Liver (tissue), 8 donors: ENCODE measurements at regions not wholly inside any gene's neighbourhood (a gene's known extent, or its start where the extent isn't known, plus 50 kb on each side); places are given as distances from the start of the nearest gene placed in this dataset.
A peak's percentile ranks its signal among the peaks of the same experiment; 100 is the strongest.

Source experiments
- DNase-seq: peaks from one replicate; pipeline ENCODE4 v3.0.0-alpha.2; 2017; ENCODE audit warnings: low spot score
- H3K27ac ChIP-seq, 2 donors: one replicate each; pipeline ENCODE4 v1.7.0; 2013; ENCODE audit warnings: inconsistent platforms in 2 of 2, low read length in 2 of 2, control low read depth in 1 of 2, low read depth in 1 of 2, mild to moderate bottlenecking in 1 of 2
- H3K27me3 ChIP-seq, 4 donors: one replicate each; pipeline versions ENCODE4 v1.6.1 to v1.7.0; 2013; ENCODE audit warnings: low read length in 3 of 4, inconsistent platforms in 1 of 4, mild to moderate bottlenecking in 1 of 4, moderate library complexity in 1 of 4; ENCODE audit not compliant: control insufficient read depth in 4 of 4, insufficient read depth in 4 of 4
- H3K36me3 ChIP-seq, 4 donors: one replicate each; pipeline versions ENCODE4 v1.6.1 to v1.7.0; 2013; ENCODE audit warnings: low read length in 3 of 4, mild to moderate bottlenecking in 3 of 4, low read depth in 1 of 4, moderate library complexity in 1 of 4; ENCODE audit not compliant: control insufficient read depth in 4 of 4, insufficient read depth in 3 of 4
- H3K4me1 ChIP-seq, 4 donors: one replicate each; pipeline versions ENCODE4 v1.6.1 to v1.7.0; 2013; ENCODE audit warnings: low read length in 3 of 4, mild to moderate bottlenecking in 3 of 4, moderate library complexity in 1 of 4; ENCODE audit not compliant: control insufficient read depth in 4 of 4, insufficient read depth in 4 of 4
- H3K4me3 ChIP-seq, 3 donors: one replicate each; pipeline versions ENCODE4 v1.6.1 to v1.7.0; 2013; ENCODE audit warnings: low read length in 3 of 3, control low read depth in 1 of 3, low read depth in 1 of 3, mild to moderate bottlenecking in 1 of 3
- H3K9ac ChIP-seq, 2 donors: one replicate each; pipeline ENCODE4 v1.7.0; 2013; ENCODE audit warnings: low read length in 2 of 2, mild to moderate bottlenecking in 2 of 2, moderate library complexity in 2 of 2, control low read depth in 1 of 2, low read depth in 1 of 2
- H3K9me3 ChIP-seq, 4 donors: one replicate each; pipeline versions ENCODE4 v1.6.1 to v1.7.0; 2013; ENCODE audit warnings: low read length in 3 of 4; ENCODE audit not compliant: control insufficient read depth in 4 of 4
- EGR1 ChIP-seq, 2 donors: IDR thresholded peaks; 2 replicates each; pipeline ENCODE4 v1.6.1; 2016 to 2018; ENCODE audit warnings: antibody characterized with exemption in 2 of 2, low read depth in 2 of 2
- FOXA1 ChIP-seq: IDR thresholded peaks from 2 replicates; pipeline ENCODE4 v1.6.1; 2016; ENCODE audit warnings: antibody characterized with exemption
- GABPA ChIP-seq, 2 donors: IDR thresholded peaks in 1 of 2; conservative IDR thresholded peaks in 1 of 2; 2 replicates each; pipeline ENCODE4 v1.6.1; 2016; ENCODE audit warnings: antibody characterized with exemption in 2 of 2, mild to moderate bottlenecking in 1 of 2, moderate library complexity in 1 of 2
- HNF4A ChIP-seq, 2 donors: conservative IDR thresholded peaks; 2 replicates each; pipeline ENCODE4 v1.6.1; 2016; ENCODE audit warnings: antibody characterized with exemption in 2 of 2, mild to moderate bottlenecking in 2 of 2
- JUND ChIP-seq, 2 donors: IDR thresholded peaks; 2 replicates each; pipeline ENCODE4 v1.6.1; 2016; ENCODE audit warnings: antibody characterized with exemption in 2 of 2
- NR2F2 ChIP-seq: IDR thresholded peaks from 2 replicates; pipeline ENCODE4 v1.6.1; 2016; ENCODE audit warnings: antibody characterized with exemption
- RAD21 ChIP-seq, 2 donors: IDR thresholded peaks; 2 replicates each; pipeline ENCODE4 v1.6.1; 2016; ENCODE audit warnings: antibody characterized with exemption in 2 of 2, mild to moderate bottlenecking in 2 of 2
- RXRA ChIP-seq, 2 donors: IDR thresholded peaks; 2 replicates each; pipeline ENCODE4 v1.6.1; 2017 to 2018; ENCODE audit warnings: antibody characterized with exemption in 2 of 2, mild to moderate bottlenecking in 1 of 2
- YY1 ChIP-seq: IDR thresholded peaks from 2 replicates; pipeline ENCODE4 v1.6.1; 2016; ENCODE audit warnings: antibody characterized with exemption, mild to moderate bottlenecking
- ZBTB33 ChIP-seq: IDR thresholded peaks from 2 replicates; pipeline ENCODE4 v1.6.1; 2016; ENCODE audit warnings: antibody characterized with exemption
- WGBS: extraction: QIAGEN DNeasy Blood & Tissue Kit; methylation state at CpG from one replicate; pipeline ENCODE4 v1.1.7; 2013; 5-methylcytosine and 5-hydroxymethylcytosine counted together
- TF ChIP-seq, protein P1 (sequence below): fragments of 150-350 bp; IDR thresholded peaks from 2 replicates; pipeline ENCODE4 v1.5.1; 2017; ENCODE audit warnings: improper control_type of control experiment, low read depth, low read length; ENCODE audit not compliant: missing input control
- TF ChIP-seq, protein P2 (sequence below): IDR thresholded peaks from 2 replicates; pipeline ENCODE4 v1.6.1; 2016; ENCODE audit warnings: antibody characterized with exemption, mild to moderate bottlenecking
- donor health status: healthy.
- donor health status: healthy.
- donor health status: healthy.
- donor health status: healthy.
- donor health status: healthy.

- Histone ChIP-seq H3K4me1 (no peaks in the 10 kb centered on the region), H3K4me3 (no peak overlapping the region), H3K27ac (no peak overlapping the region), H3K27me3 (no peaks in the 10 kb centered on the region), H3K36me3 (no peaks in the 10 kb centered on the region), H3K9ac (no peak overlapping the region), H3K9me3 (no peaks in the 10 kb centered on the region)
- peak; percentile 26 for TF ChIP-seq YY1
- TF ChIP-seq RXRA (IDR thresholded peaks at IDR 0.05), result peak in 1 of 2 donors; percentile 29
- TF ChIP-seq HNF4A (conservative IDR thresholded peaks at IDR 0.05), result peak; percentile 16 to 50
- TF ChIP-seq RAD21 (IDR thresholded peaks at IDR 0.05), result peak in 1 of 2 donors; percentile 11
- no peak for TF ChIP-seq NR2F2
- peak in 1 of 2 donors; percentile 38 for TF ChIP-seq JUND (IDR thresholded peaks at IDR 0.05)
- no peak for DNase-seq
- 77% methylated on average over 5 of the region's 5 CpGs for WGBS
Measured at GRCh38 chr4:177699365-177700213, 257.4 kb upstream of the AGA start.

DNA sequence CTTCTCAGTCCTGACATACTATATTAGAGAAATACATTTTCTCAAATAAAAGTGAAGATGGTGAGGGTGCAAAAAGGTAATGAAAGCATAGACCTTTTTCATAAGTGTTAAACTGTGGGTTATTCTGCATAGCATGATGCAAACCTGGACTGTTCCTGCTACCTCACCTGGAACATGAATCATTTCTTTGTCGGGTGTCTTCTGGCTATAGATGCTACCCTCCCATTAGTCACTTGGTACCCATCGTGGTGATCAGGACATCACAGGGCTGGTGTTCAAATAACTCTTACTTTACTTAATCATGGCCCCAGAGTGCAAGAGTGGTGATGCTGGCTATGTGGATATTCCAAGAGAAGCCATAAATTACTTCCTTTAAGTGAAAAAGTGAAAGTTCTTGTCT is 264.7 kb upstream of the AGA start:
- 87% methylated on average over 2 of the region's 2 CpGs for WGBS
- TF ChIP-seq GABPA (IDR thresholded peaks at IDR 0.05 in 1 of 2, conservative IDR thresholded peaks at IDR 0.05 in 1 of 2), result no peak
- no peak for TF ChIP-seq JUND (IDR thresholded peaks at IDR 0.05)
- no peak for TF ChIP-seq RAD21 (IDR thresholded peaks at IDR 0.05)
- TF ChIP-seq FOXA1, result no peak
- TF ChIP-seq EGR1 (IDR thresholded peaks at IDR 0.05; ENCODE audit: low read depth in 2 of 2), result no peak
- TF ChIP-seq, protein P1, sequence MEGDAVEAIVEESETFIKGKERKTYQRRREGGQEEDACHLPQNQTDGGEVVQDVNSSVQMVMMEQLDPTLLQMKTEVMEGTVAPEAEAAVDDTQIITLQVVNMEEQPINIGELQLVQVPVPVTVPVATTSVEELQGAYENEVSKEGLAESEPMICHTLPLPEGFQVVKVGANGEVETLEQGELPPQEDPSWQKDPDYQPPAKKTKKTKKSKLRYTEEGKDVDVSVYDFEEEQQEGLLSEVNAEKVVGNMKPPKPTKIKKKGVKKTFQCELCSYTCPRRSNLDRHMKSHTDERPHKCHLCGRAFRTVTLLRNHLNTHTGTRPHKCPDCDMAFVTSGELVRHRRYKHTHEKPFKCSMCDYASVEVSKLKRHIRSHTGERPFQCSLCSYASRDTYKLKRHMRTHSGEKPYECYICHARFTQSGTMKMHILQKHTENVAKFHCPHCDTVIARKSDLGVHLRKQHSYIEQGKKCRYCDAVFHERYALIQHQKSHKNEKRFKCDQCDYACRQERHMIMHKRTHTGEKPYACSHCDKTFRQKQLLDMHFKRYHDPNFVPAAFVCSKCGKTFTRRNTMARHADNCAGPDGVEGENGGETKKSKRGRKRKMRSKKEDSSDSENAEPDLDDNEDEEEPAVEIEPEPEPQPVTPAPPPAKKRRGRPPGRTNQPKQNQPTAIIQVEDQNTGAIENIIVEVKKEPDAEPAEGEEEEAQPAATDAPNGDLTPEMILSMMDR, result no peak
- TF ChIP-seq, protein P2, sequence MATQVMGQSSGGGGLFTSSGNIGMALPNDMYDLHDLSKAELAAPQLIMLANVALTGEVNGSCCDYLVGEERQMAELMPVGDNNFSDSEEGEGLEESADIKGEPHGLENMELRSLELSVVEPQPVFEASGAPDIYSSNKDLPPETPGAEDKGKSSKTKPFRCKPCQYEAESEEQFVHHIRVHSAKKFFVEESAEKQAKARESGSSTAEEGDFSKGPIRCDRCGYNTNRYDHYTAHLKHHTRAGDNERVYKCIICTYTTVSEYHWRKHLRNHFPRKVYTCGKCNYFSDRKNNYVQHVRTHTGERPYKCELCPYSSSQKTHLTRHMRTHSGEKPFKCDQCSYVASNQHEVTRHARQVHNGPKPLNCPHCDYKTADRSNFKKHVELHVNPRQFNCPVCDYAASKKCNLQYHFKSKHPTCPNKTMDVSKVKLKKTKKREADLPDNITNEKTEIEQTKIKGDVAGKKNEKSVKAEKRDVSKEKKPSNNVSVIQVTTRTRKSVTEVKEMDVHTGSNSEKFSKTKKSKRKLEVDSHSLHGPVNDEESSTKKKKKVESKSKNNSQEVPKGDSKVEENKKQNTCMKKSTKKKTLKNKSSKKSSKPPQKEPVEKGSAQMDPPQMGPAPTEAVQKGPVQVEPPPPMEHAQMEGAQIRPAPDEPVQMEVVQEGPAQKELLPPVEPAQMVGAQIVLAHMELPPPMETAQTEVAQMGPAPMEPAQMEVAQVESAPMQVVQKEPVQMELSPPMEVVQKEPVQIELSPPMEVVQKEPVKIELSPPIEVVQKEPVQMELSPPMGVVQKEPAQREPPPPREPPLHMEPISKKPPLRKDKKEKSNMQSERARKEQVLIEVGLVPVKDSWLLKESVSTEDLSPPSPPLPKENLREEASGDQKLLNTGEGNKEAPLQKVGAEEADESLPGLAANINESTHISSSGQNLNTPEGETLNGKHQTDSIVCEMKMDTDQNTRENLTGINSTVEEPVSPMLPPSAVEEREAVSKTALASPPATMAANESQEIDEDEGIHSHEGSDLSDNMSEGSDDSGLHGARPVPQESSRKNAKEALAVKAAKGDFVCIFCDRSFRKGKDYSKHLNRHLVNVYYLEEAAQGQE, result no peak
- no peak for TF ChIP-seq ZBTB33
- Histone ChIP-seq H3K4me1 (no peaks in the 10 kb centered on the region), H3K4me3 (no peak overlapping the region), H3K27ac (no peak overlapping the region), H3K9ac (no peak overlapping the region), H3K27me3 (no peaks in the 10 kb centered on the region), H3K36me3 (no peaks in the 10 kb centered on the region), H3K9me3 (no peaks in the 10 kb centered on the region)
- no peak for DNase-seq
